Fibroblast of the conjunctiva (primary cell): ENCODE measurements at regions not wholly inside any gene's neighbourhood (a gene's known extent, or its start where the extent isn't known, plus 50 kb on each side); places are given as distances from the start of the nearest gene placed in this dataset.

Experiments used
- DNase-seq: peaks from one replicate; pipeline ENCODE4 v3.0.0-alpha.2; 2010; ENCODE audit warnings: low read depth

DNA sequence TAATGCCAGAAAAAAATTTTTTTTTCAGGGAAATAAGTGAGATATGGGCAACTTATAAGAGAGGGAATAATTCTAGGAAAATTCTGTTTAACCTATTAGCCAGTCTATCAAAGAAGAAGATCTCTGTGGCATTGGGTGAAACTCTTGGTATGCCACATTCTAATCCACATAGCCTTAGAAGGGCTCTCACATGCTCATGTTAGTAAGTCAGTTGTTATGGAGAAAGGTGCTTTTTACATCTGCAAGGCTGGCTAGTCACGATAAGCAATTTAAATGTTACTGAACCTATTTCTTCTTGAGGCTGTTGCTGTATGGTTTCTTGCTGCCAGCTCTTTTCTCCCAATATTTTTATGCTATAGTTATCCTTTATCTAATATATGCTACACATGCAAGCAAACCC is 89.9 kb upstream of the MAGI1 start:
- no peak for DNase-seq

DNA sequence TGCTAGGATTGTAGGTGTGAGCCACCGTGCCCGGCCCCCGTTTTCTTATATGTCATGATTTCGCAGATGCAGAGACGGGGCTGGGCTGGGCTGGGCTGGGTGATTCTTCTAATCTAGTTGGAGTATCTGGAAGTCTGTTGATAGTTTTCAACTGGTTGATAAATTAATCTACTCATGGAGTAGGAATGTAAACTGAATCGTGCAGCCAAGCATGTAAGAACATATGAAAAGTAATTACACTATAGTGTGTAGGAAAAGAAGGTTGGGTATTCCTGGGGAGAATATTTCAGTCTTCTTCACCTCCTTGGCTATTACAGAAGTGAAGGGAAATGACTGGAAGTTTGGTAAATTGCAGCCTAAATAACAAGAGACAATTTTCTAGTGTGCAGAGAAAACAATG is 82.6 kb upstream of the MAGI1 start:
- peak; percentile 12 for DNase-seq

- DNase-seq: peak; percentile 69
Observed at GRCh38 chr3:66115858-66116654, 77.3 kb upstream of the MAGI1 start.

DNA sequence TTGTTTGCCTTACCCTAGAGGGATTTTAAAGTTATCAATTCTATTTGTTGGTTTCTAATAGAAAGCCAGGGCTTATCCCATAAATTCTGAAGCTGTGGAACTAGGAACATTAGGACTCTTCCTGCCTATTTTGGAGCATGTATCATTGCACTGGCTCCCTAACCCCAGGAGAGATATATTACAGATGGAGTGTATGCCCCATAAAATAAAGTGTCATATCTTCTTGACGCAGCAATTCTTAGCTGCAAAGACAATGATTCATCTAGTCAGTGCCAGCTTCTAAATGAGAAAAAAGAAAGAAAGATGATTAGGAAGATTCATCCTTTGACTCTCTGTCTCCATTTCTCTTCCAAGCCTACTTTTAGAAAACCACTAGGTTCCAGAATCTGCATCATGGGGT is 74.8 kb upstream of the MAGI1 start:
- no peak for DNase-seq

DNA sequence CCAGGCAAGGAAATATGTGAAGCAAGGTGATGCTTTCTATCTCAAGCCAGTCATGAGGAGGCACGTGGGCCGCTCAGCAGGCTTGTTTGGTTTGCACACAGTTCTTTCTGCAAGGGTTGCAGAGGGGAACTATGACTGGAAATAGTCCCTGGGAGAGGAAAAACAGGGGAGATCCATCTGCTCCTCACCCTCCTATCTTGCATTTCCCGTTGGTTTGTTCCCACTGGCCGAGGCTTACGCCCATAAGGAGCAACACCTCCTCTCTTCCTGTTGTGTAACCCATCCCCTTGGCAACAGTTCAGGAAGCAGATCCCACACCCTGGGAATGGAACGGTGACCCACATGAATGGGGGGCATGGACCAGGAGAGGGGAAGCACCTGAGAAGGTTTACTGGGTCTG is 72.1 kb upstream of the MAGI1 start:
- DNase-seq: no peak

GRCh38 chr3:66107855-66108254 is 69.1 kb upstream of the MAGI1 start:
- DNase-seq: peak; percentile 62

GRCh38 chr3:66106788-66107187 is 68.1 kb upstream of the MAGI1 start:
- no peak for DNase-seq

DNA sequence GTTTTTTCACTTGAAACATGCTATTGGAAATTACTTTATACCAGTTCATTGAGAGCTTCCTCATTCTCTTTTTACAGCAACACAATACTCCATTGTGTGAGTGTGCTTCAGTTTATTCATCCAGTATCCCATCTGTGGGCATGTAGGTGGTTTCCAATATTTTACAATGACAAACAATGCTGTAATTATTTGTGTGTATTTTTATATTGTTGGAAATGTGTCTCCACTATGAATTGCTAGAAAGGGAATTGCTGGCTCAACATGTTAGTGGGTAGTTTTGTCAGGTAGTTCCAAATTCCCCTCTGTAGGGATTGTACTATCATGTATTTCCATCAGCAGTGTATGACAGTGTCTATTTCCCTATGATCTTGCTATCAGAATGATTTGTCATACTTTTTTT is 65.8 kb upstream of the MAGI1 start:
- no peak for DNase-seq

GRCh38 chr3:66103729-66104128 is 65.0 kb upstream of the MAGI1 start:
- no peak for DNase-seq

DNA sequence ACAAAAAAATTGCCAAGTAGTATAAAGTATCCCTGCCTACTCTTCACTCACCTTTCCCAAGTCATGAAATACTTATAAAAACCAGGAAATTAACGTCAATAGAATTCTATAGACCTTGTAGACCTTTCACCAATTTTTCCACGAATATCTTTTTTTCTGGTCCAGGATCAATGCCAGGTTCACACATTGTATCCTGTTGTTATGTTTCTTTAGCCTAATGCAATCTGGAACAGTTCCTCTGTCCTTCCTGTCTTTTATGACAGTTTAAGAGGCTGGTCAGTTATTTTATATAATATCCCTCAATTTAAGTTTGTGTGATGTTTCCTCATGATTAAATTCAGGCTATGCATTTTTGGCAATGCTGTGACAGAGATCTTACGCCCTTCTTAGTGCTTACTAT is 63.2 kb upstream of the MAGI1 start:
- DNase-seq: no peak

GRCh38 chr3:66099541-66100065 is 60.9 kb upstream of the MAGI1 start:
- DNase-seq: no peak

DNA sequence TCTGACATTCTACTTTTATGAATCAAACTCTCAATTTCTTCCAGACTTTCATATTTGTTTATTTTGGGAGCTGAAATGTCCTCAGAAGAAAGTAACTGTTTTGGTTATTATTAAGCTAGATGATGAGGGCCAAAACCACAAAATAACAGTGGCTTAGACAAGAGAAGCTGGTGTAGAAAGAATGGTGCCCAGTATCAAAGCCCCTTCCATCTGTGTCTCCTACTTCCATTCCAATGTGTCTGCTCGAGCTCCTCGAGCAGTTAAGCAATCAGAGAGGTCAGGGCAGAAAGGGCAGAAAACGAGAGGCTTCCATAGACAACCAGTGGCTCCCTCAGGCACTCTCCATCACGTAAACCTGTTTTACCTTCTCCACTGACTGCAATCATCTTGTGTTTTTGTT is 59.7 kb upstream of the MAGI1 start:
- peak; percentile 23 for DNase-seq

DNA sequence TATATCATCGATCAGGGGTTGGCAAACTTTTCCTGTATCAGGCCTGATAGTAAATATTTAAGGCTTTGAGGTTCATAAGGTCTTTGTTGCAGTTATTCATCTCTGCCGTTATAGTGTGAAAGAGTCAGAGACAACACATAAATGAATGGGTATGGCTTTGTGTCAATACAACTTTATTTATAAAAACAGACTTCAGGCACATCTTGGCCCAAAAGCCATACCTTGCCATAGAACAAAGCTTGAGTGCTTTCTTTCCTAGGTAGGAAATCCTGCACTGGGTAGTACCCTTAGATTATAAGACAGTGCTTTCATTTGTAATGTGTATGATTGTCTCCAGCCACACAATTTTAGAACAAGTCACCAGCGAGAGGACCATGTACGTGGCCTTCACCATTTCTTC is 58.9 kb upstream of the MAGI1 start:
- no peak for DNase-seq

DNA sequence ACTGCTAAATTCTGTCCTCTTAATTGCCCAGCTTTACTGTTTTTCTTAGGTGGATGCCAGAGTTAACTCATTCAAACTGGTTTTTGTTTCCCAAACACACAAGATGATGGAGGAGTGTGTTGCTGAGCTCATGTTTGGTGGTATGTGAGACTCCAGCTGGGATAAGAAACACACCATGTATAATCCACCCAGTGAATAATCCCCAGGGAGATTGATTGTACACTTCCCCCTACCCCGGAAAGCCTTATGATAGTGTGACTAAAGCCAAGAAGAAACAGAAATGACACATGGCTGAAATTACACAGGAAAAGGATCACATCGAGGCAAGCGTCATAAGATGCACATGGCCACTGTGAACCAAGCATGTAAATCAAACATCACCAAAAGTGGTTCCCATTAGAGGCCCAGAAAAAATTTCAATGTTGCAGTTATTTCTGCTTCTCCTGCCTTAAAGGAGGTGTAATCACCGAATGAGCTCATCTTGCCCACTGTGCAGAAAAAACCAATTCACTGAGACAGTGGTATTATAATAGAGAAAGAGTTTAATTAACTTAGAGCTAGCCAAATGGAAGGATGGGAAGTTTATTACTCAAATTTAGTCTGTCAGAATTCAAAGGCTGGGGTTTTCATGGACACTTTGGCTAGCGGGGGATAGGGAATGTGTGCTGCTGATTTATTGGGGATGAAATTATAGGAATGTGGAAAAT is 56.7 kb upstream of the MAGI1 start:
- DNase-seq: no peak

GRCh38 chr3:66093981-66094380 is 55.3 kb upstream of the MAGI1 start:
- DNase-seq: no peak

- no peak for DNase-seq
Observed at GRCh38 chr3:66092175-66092995, 53.7 kb upstream of the MAGI1 start.
